ENCODE measurements at regions not wholly inside any gene's neighbourhood (a gene's known extent, or its start where the extent isn't known, plus 50 kb on each side); places are given as distances from the start of the nearest gene placed in this dataset.

GRCh38 chr16:76882105-76882504 lies 308.9 kb upstream of the MON1B start:
- Histone ChIP-seq H3K27ac (ENCODE audit: low read depth, low read length) (no peak overlapping the region), H3K9me3 (ENCODE audit: control insufficient read depth in 1 of 2, low read length in 2 of 2) (no peaks in the 10 kb centered on the region), H3K4me1 (ENCODE audit: control insufficient read depth in 1 of 2, insufficient read depth in 2 of 2, low read length in 2 of 2) (no peaks in the 10 kb centered on the region), H3K36me3 (ENCODE audit: control insufficient read depth in 1 of 2, insufficient read depth in 2 of 2, low read length in 2 of 2) (no peaks in the 10 kb centered on the region), H3K27me3 (ENCODE audit: control insufficient read depth in 1 of 2, insufficient read depth in 2 of 2, low read length in 2 of 2) (no peaks in the 10 kb centered on the region), H3K9ac (ENCODE audit: low read depth in 1 of 2, low read length in 2 of 2) (no peak overlapping the region), H3K4me3 (ENCODE audit: low read depth in 1 of 2, low read length in 2 of 2) (no peak overlapping the region)

- no peaks in the 10 kb centered on the region for H3K36me3 ChIP-seq (ENCODE audit: control insufficient read depth in 1 of 2, insufficient read depth in 2 of 2, low read length in 2 of 2)
- no peak overlapping the region for H3K9ac ChIP-seq (ENCODE audit: low read depth in 1 of 2, low read length in 2 of 2)
- H3K4me3 ChIP-seq (ENCODE audit: low read depth in 1 of 2, low read length in 2 of 2): no peak overlapping the region
- H3K27ac ChIP-seq (ENCODE audit: low read depth, low read length): no peak overlapping the region
- H3K4me1 ChIP-seq (ENCODE audit: control insufficient read depth in 1 of 2, insufficient read depth in 2 of 2, low read length in 2 of 2): no peaks in the 10 kb centered on the region
- no peaks in the 10 kb centered on the region for H3K9me3 ChIP-seq (ENCODE audit: control insufficient read depth in 1 of 2, low read length in 2 of 2)
- no peaks in the 10 kb centered on the region for H3K27me3 ChIP-seq (ENCODE audit: control insufficient read depth in 1 of 2, insufficient read depth in 2 of 2, low read length in 2 of 2)
Measured at GRCh38 chr16:76883076-76883475, 307.9 kb upstream of the MON1B start.

- no peaks in the 10 kb centered on the region for H3K4me1 ChIP-seq (ENCODE audit: control insufficient read depth in 1 of 2, insufficient read depth in 2 of 2, low read length in 2 of 2)
- H3K27ac ChIP-seq (ENCODE audit: low read depth, low read length): no peak overlapping the region
- H3K36me3 ChIP-seq (ENCODE audit: control insufficient read depth in 1 of 2, insufficient read depth in 2 of 2, low read length in 2 of 2): no peaks in the 10 kb centered on the region
- H3K9ac ChIP-seq (ENCODE audit: low read depth in 1 of 2, low read length in 2 of 2): no peak overlapping the region
- H3K4me3 ChIP-seq (ENCODE audit: low read depth in 1 of 2, low read length in 2 of 2): no peak overlapping the region
- H3K9me3 ChIP-seq (ENCODE audit: control insufficient read depth in 1 of 2, low read length in 2 of 2): no peaks in the 10 kb centered on the region
- no peaks in the 10 kb centered on the region for H3K27me3 ChIP-seq (ENCODE audit: control insufficient read depth in 1 of 2, insufficient read depth in 2 of 2, low read length in 2 of 2)
Measured at GRCh38 chr16:76885776-76886537, 305.0 kb upstream of the MON1B start.

GRCh38 chr16:76897816-76898215 lies 293.2 kb upstream of the MON1B start:
- no peak overlapping the region for H3K27ac ChIP-seq (ENCODE audit: low read depth, low read length)
- H3K27me3 ChIP-seq (ENCODE audit: control insufficient read depth in 1 of 2, insufficient read depth in 2 of 2, low read length in 2 of 2): no peaks in the 10 kb centered on the region
- H3K9me3 ChIP-seq (ENCODE audit: control insufficient read depth in 1 of 2, low read length in 2 of 2): no peaks in the 10 kb centered on the region
- no peak overlapping the region for H3K9ac ChIP-seq (ENCODE audit: low read depth in 1 of 2, low read length in 2 of 2)
- no peak overlapping the region for H3K4me3 ChIP-seq (ENCODE audit: low read depth in 1 of 2, low read length in 2 of 2)
- H3K36me3 ChIP-seq (ENCODE audit: control insufficient read depth in 1 of 2, insufficient read depth in 2 of 2, low read length in 2 of 2): no peaks in the 10 kb centered on the region
- no peaks in the 10 kb centered on the region for H3K4me1 ChIP-seq (ENCODE audit: control insufficient read depth in 1 of 2, insufficient read depth in 2 of 2, low read length in 2 of 2)

- Histone ChIP-seq H3K27me3 (ENCODE audit: control insufficient read depth in 1 of 2, insufficient read depth in 2 of 2, low read length in 2 of 2) (no peaks in the 10 kb centered on the region), H3K9me3 (ENCODE audit: control insufficient read depth in 1 of 2, low read length in 2 of 2) (no peaks in the 10 kb centered on the region), H3K9ac (ENCODE audit: low read depth in 1 of 2, low read length in 2 of 2) (no peak overlapping the region), H3K27ac (ENCODE audit: low read depth, low read length) (no peak overlapping the region), H3K4me3 (ENCODE audit: low read depth in 1 of 2, low read length in 2 of 2) (no peak overlapping the region), H3K4me1 (ENCODE audit: control insufficient read depth in 1 of 2, insufficient read depth in 2 of 2, low read length in 2 of 2) (no peaks in the 10 kb centered on the region), H3K36me3 (ENCODE audit: control insufficient read depth in 1 of 2, insufficient read depth in 2 of 2, low read length in 2 of 2) (no peaks in the 10 kb centered on the region)
Measured at GRCh38 chr16:76899767-76900166, 291.2 kb upstream of the MON1B start.

GRCh38 chr16:76900285-76901263 lies 290.4 kb upstream of the MON1B start:
- Histone ChIP-seq H3K9me3 (ENCODE audit: control insufficient read depth in 1 of 2, low read length in 2 of 2) (no peaks in the 10 kb centered on the region), H3K27ac (ENCODE audit: low read depth, low read length) (no peak overlapping the region), H3K4me1 (ENCODE audit: control insufficient read depth in 1 of 2, insufficient read depth in 2 of 2, low read length in 2 of 2) (no peaks in the 10 kb centered on the region), H3K27me3 (ENCODE audit: control insufficient read depth in 1 of 2, insufficient read depth in 2 of 2, low read length in 2 of 2) (no peaks in the 10 kb centered on the region), H3K4me3 (ENCODE audit: low read depth in 1 of 2, low read length in 2 of 2) (no peak overlapping the region), H3K9ac (ENCODE audit: low read depth in 1 of 2, low read length in 2 of 2) (no peak overlapping the region), H3K36me3 (ENCODE audit: control insufficient read depth in 1 of 2, insufficient read depth in 2 of 2, low read length in 2 of 2) (no peaks in the 10 kb centered on the region)

GRCh38 chr16:76906552-76906951 lies 284.4 kb upstream of the MON1B start:
- no peaks in the 10 kb centered on the region for H3K36me3 ChIP-seq (ENCODE audit: control insufficient read depth in 1 of 2, insufficient read depth in 2 of 2, low read length in 2 of 2)
- no peaks in the 10 kb centered on the region for H3K4me1 ChIP-seq (ENCODE audit: control insufficient read depth in 1 of 2, insufficient read depth in 2 of 2, low read length in 2 of 2)
- H3K9me3 ChIP-seq (ENCODE audit: control insufficient read depth in 1 of 2, low read length in 2 of 2): no peaks in the 10 kb centered on the region
- H3K27ac ChIP-seq (ENCODE audit: low read depth, low read length): no peak overlapping the region
- H3K27me3 ChIP-seq (ENCODE audit: control insufficient read depth in 1 of 2, insufficient read depth in 2 of 2, low read length in 2 of 2): no peaks in the 10 kb centered on the region
- H3K4me3 ChIP-seq (ENCODE audit: low read depth in 1 of 2, low read length in 2 of 2): no peak overlapping the region
- no peak overlapping the region for H3K9ac ChIP-seq (ENCODE audit: low read depth in 1 of 2, low read length in 2 of 2)

- H3K27ac ChIP-seq (ENCODE audit: low read depth, low read length): no peak overlapping the region
- no peak overlapping the region for H3K4me3 ChIP-seq (ENCODE audit: low read depth in 1 of 2, low read length in 2 of 2)
- H3K9ac ChIP-seq (ENCODE audit: low read depth in 1 of 2, low read length in 2 of 2): no peak overlapping the region
- H3K36me3 ChIP-seq (ENCODE audit: control insufficient read depth in 1 of 2, insufficient read depth in 2 of 2, low read length in 2 of 2): no peaks in the 10 kb centered on the region
- H3K9me3 ChIP-seq (ENCODE audit: control insufficient read depth in 1 of 2, low read length in 2 of 2): no peaks in the 10 kb centered on the region
- no peaks in the 10 kb centered on the region for H3K27me3 ChIP-seq (ENCODE audit: control insufficient read depth in 1 of 2, insufficient read depth in 2 of 2, low read length in 2 of 2)
- no peaks in the 10 kb centered on the region for H3K4me1 ChIP-seq (ENCODE audit: control insufficient read depth in 1 of 2, insufficient read depth in 2 of 2, low read length in 2 of 2)
Measured at GRCh38 chr16:76910931-76911330, 280.1 kb upstream of the MON1B start.

- Histone ChIP-seq H3K4me3 (ENCODE audit: low read depth in 1 of 2, low read length in 2 of 2) (no peak overlapping the region), H3K9me3 (ENCODE audit: control insufficient read depth in 1 of 2, low read length in 2 of 2) (no peaks in the 10 kb centered on the region), H3K4me1 (ENCODE audit: control insufficient read depth in 1 of 2, insufficient read depth in 2 of 2, low read length in 2 of 2) (no peaks in the 10 kb centered on the region), H3K27me3 (ENCODE audit: control insufficient read depth in 1 of 2, insufficient read depth in 2 of 2, low read length in 2 of 2) (no peaks in the 10 kb centered on the region), H3K36me3 (ENCODE audit: control insufficient read depth in 1 of 2, insufficient read depth in 2 of 2, low read length in 2 of 2) (no peaks in the 10 kb centered on the region), H3K9ac (ENCODE audit: low read depth in 1 of 2, low read length in 2 of 2) (no peak overlapping the region), H3K27ac (ENCODE audit: low read depth, low read length) (no peak overlapping the region)
Measured at GRCh38 chr16:76913046-76913445, 277.9 kb upstream of the MON1B start.

- Histone ChIP-seq H3K27me3 (ENCODE audit: control insufficient read depth in 1 of 2, insufficient read depth in 2 of 2, low read length in 2 of 2) (no peaks in the 10 kb centered on the region), H3K36me3 (ENCODE audit: control insufficient read depth in 1 of 2, insufficient read depth in 2 of 2, low read length in 2 of 2) (no peaks in the 10 kb centered on the region), H3K4me1 (ENCODE audit: control insufficient read depth in 1 of 2, insufficient read depth in 2 of 2, low read length in 2 of 2) (no peaks in the 10 kb centered on the region), H3K9ac (ENCODE audit: low read depth in 1 of 2, low read length in 2 of 2) (no peak overlapping the region), H3K9me3 (ENCODE audit: control insufficient read depth in 1 of 2, low read length in 2 of 2) (peaks cover 0 to 5% of the 10 kb centered on the region in 2 donors), H3K27ac (ENCODE audit: low read depth, low read length) (no peak overlapping the region), H3K4me3 (ENCODE audit: low read depth in 1 of 2, low read length in 2 of 2) (no peak overlapping the region)
Measured at GRCh38 chr16:76926042-76926441, 264.9 kb upstream of the MON1B start.

Measured in duodenal mucosa (tissue), 2 donors.